Adrenal gland (tissue), 9 donors: ENCODE measurements at regions not wholly inside any gene's neighbourhood (a gene's known extent, or its start where the extent isn't known, plus 50 kb on each side); places are given as distances from the start of the nearest gene placed in this dataset.

ENCODE experiments used
- DNase-seq, 7 donors: peaks; one replicate each; pipeline ENCODE4 v3.0.0-alpha.2; 2019 to 2020
- H3K27ac ChIP-seq, 5 donors: fragments of 200-600 bp; sonication (generic) in 4 of 5; 1 replicate in 3 of 5; 2 replicates in 2 of 5; pipeline versions ENCODE4 v1.5.1 to v1.8.0; 2016 to 2020; ENCODE audit warnings: mild to moderate bottlenecking in 1 of 5
- H3K27me3 ChIP-seq: fragments of 200-600 bp; 2 replicates; pipeline ENCODE4 v1.8.0; 2021
- H3K36me3 ChIP-seq, 2 donors: fragments of 200-600 bp; replicated peaks in 1 of 2; 1 replicate in 1 of 2; 2 replicates in 1 of 2; pipeline versions ENCODE4 v1.5.1 to v1.8.0; 2018 to 2022
- H3K4me1 ChIP-seq, 2 donors: fragments of 200-600 bp; replicated peaks in 1 of 2; 1 replicate in 1 of 2; 2 replicates in 1 of 2; pipeline versions ENCODE4 v1.5.1 to v1.8.0; 2018 to 2021
- H3K4me3 ChIP-seq, 4 donors: fragments of 200-600 bp; sonication (generic) in 3 of 4; one replicate each; pipeline ENCODE4 v1.5.1; 2016 to 2018
- H3K9me3 ChIP-seq, 3 donors: fragments of 200-600 bp; sonication (generic) in 1 of 3; replicated peaks in 1 of 3; 1 replicate in 2 of 3; 2 replicates in 1 of 3; pipeline versions ENCODE4 v1.5.1 to v1.8.0; 2016 to 2021
- CTCF ChIP-seq, 6 experiments: fragments of 450-650 bp in 4 of 6; fragments of 200-600 bp in 2 of 6; sonication (generic) in 1 of 6; IDR thresholded peaks; 1 replicate in 5 of 6; 2 replicates in 1 of 6; pipeline versions ENCODE4 v1.5.1 to v1.8.0; 2016 to 2021; ENCODE audit warnings: antibody characterized with exemption in 6 of 6, mild to moderate bottlenecking in 2 of 6, moderate library complexity in 1 of 6
- POLR2A ChIP-seq, 2 donors: fragments of 450-650 bp; IDR thresholded peaks; one replicate each; pipeline ENCODE4 v1.6.1; 2017; ENCODE audit warnings: antibody characterized with exemption in 2 of 2, mild to moderate bottlenecking in 2 of 2, moderate library complexity in 1 of 2
- WGBS, 4 donors: extraction: QIAGEN DNeasy Blood & Tissue Kit in 2 of 4; methylation state at CpG; one replicate each; pipeline versions ENCODE4 v1.1.5 to v1.1.7; 2013 to 2017; 5-methylcytosine and 5-hydroxymethylcytosine counted together
- intact Hi-C, 2 donors: fragments of 100-400 bp; cut with DNase I; formaldehyde crosslinking; loops; one replicate each; pipeline versions ENCODE4 v1.14.1 to v1.15.0; 2022 to 2023
- donor health status: healthy with polysubstance abuse.
- donor health status: Bipolar disorder and iron deficiency.
- donor health status: DM: yes; HTN: yes; CAD: no.
- donor health status: DM: no; HTN: no; CAD: no.
- donor health status: DM: no; HTN: no; CAD: no.

- TF ChIP-seq CTCF (IDR thresholded peaks at IDR 0.05) = no peak
- no peak for TF ChIP-seq POLR2A (IDR thresholded peaks at IDR 0.05)
- no peaks in the 10 kb centered on the region for H3K36me3 ChIP-seq
- no peak for DNase-seq
- 60 to 71% (median 67%) methylated on average over 2 to 16 of the region's 16 CpGs for WGBS, 4 donors
- no peak overlapping the region for H3K4me3 ChIP-seq
- H3K27me3 ChIP-seq = peaks cover 25% of the 10 kb centered on the region
- intact Hi-C loops = no loop called here
- no peaks in the 10 kb centered on the region for H3K9me3 ChIP-seq
- H3K27ac ChIP-seq = no peak overlapping the region
- no peaks in the 10 kb centered on the region for H3K4me1 ChIP-seq
Observed at GRCh38 chrX:69278031-69278687, 112.9 kb upstream of the PJA1 start.

- intact Hi-C loops = no loop called here
- 79 to 90% (median 88%) methylated on average over 4 to 9 of the region's 9 CpGs for WGBS, 4 donors
- no peak overlapping the region for H3K27ac ChIP-seq
Observed at GRCh38 chrX:69277369-69277990, 112.2 kb upstream of the PJA1 start.

DNA sequence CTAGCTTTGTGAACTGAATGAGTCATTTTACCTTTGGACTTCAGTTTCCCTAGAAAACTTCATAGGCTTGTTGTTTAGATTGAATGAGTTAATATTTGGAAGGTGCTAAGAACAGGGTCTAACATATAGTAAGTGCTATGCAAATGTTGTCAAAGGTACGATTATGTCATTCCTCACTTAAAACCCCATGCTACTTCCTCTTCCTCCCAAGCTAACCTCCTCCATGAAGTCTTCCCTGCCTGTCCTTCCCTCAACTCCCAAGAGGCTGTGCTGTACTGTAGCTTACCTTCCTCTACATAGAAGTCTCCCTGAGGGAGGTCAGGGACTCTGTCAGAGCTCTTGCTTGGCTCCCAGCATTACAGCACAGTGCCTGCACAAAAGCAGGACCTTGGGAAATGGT lies 103.4 kb upstream of the PJA1 start:
- Histone ChIP-seq H3K4me1 (no peaks in the 10 kb centered on the region), H3K4me3 (no peak overlapping the region), H3K9me3 (no peaks in the 10 kb centered on the region), H3K36me3 (no peaks in the 10 kb centered on the region), H3K27ac (no peak overlapping the region), H3K27me3 (peaks cover 7% of the 10 kb centered on the region)
- intact Hi-C loops = no loop called here
- 48 to 67% (median 52%) methylated on average over 1 of the region's 1 CpG for WGBS, 4 donors
- TF ChIP-seq CTCF (IDR thresholded peaks at IDR 0.05) = no peak
- TF ChIP-seq POLR2A (IDR thresholded peaks at IDR 0.05) = no peak
- no peak for DNase-seq

More at GRCh38 chrX:69277369-69277990, 112.2 kb upstream of the PJA1 start:
- no peaks in the 10 kb centered on the region for H3K9me3 ChIP-seq
- DNase-seq = no peak
- H3K27me3 ChIP-seq = peaks cover 26% of the 10 kb centered on the region
- no peak overlapping the region for H3K4me3 ChIP-seq
- H3K4me1 ChIP-seq = no peaks in the 10 kb centered on the region
- TF ChIP-seq CTCF (IDR thresholded peaks at IDR 0.05) (no peak), POLR2A (IDR thresholded peaks at IDR 0.05) (no peak)
- H3K36me3 ChIP-seq = no peaks in the 10 kb centered on the region

- peaks cover 20% of the 10 kb centered on the region for H3K27me3 ChIP-seq
- no peak overlapping the region for H3K4me3 ChIP-seq
- no peak for DNase-seq
- no peak overlapping the region for H3K27ac ChIP-seq
- H3K4me1 ChIP-seq = no peaks in the 10 kb centered on the region
- intact Hi-C loops = no loop called here
- TF ChIP-seq POLR2A (IDR thresholded peaks at IDR 0.05) (no peak), CTCF (IDR thresholded peaks at IDR 0.05) (no peak)
- no peaks in the 10 kb centered on the region for H3K36me3 ChIP-seq
- WGBS, 4 donors = 45 to 77% (median 54%) methylated on average over 9 to 13 of the region's 13 CpGs
- H3K9me3 ChIP-seq = no peaks in the 10 kb centered on the region
Observed at GRCh38 chrX:69264158-69264581, 98.9 kb upstream of the PJA1 start.
